Prostate gland (tissue), 2 donors: ENCODE measurements at regions not wholly inside any gene's neighbourhood (a gene's known extent, or its start where the extent isn't known, plus 50 kb on each side); places are given as distances from the start of the nearest gene placed in this dataset.

Source experiments
- DNase-seq: peaks from one replicate; pipeline ENCODE4 v3.0.0-alpha.2; 2019; ENCODE audit warnings: low spot score
- H3K27ac ChIP-seq, 2 donors: fragments of 200-600 bp; sonication (generic); 2 replicates each; pipeline ENCODE4 v1.5.1; 2017 to 2019
- H3K27me3 ChIP-seq: fragments of 200-600 bp; sonication (generic); replicated peaks from 2 replicates; pipeline ENCODE4 v1.5.1; 2019; ENCODE audit not compliant: insufficient read depth
- H3K36me3 ChIP-seq, 2 donors: fragments of 200-600 bp; sonication (generic); 1 replicate in 1 of 2; 2 replicates in 1 of 2; pipeline versions ENCODE4 v1.5.1 to v1.8.1; 2017 to 2019
- H3K4me1 ChIP-seq: fragments of 200-600 bp; sonication (generic); replicated peaks from 2 replicates; pipeline ENCODE4 v1.5.1; 2019
- H3K4me3 ChIP-seq, 2 donors: fragments of 200-600 bp; sonication (generic); 2 replicates each; pipeline ENCODE4 v1.5.1; 2017 to 2019
- H3K9me3 ChIP-seq: fragments of 200-600 bp; sonication (generic); 2 replicates; pipeline ENCODE4 v1.5.1; 2017
- CTCF ChIP-seq, 4 experiments: fragments of 200-600 bp in 2 of 4; fragments of 450-650 bp in 2 of 4; sonication (generic) in 2 of 4; IDR thresholded peaks; 1 replicate in 3 of 4; 2 replicates in 1 of 4; pipeline ENCODE4 v1.5.1; 2016 to 2019; ENCODE audit warnings: antibody characterized with exemption in 4 of 4, mild to moderate bottlenecking in 2 of 4, moderate library complexity in 2 of 4
- POLR2A ChIP-seq: fragments of 450-650 bp; IDR thresholded peaks from one replicate; pipeline ENCODE4 v1.6.1; 2016; ENCODE audit warnings: antibody characterized with exemption, mild to moderate bottlenecking
- POLR2AphosphoS5 ChIP-seq: sonication (generic); formaldehyde crosslinking; IDR thresholded peaks from one replicate; pipeline ENCODE4 v1.6.1; 2017; ENCODE audit warnings: antibody characterized with exemption
- WGBS: methylation state at CpG from one replicate; pipeline ENCODE4 v1.1.5; 2018; 5-methylcytosine and 5-hydroxymethylcytosine counted together
- intact Hi-C: fragments of 100-400 bp; cut with DNase I; formaldehyde crosslinking; loops from one replicate; pipeline ENCODE4 v1.14.2; 2022

DNA sequence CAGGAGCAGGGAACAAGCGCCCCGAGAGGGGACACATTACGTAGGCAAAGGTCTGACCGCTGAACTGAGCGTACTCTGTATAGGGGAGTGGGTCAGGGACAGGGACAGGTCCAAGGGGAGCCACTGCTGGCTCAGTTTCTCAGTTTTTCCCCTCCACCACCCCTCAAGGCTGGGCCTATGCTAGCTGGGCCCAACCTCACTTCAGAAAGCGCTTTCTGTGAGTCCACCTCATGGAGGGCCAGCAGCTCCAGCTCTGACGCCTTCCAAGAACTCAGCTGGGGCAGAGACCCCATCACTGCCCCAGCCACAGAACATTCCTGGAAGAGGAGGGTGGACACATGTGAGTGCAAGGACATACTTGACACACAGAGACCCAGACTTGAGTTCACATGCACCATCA, 242.0 kb downstream of the FOXD2 start:
- Histone ChIP-seq H3K4me1 (peaks cover 3% of the 10 kb centered on the region), H3K4me3 (no peak overlapping the region), H3K9me3 (no peaks in the 10 kb centered on the region), H3K27me3 (no peaks in the 10 kb centered on the region), H3K36me3 (no peaks in the 10 kb centered on the region), H3K27ac (no peak overlapping the region)
- TF ChIP-seq POLR2A (no peak), CTCF (IDR thresholded peaks at IDR 0.05) (no peak), POLR2AphosphoS5 (no peak)
- no peak for DNase-seq
- intact Hi-C loops: no loop called here
- 94% methylated on average over 7 of the region's 7 CpGs for WGBS

DNA sequence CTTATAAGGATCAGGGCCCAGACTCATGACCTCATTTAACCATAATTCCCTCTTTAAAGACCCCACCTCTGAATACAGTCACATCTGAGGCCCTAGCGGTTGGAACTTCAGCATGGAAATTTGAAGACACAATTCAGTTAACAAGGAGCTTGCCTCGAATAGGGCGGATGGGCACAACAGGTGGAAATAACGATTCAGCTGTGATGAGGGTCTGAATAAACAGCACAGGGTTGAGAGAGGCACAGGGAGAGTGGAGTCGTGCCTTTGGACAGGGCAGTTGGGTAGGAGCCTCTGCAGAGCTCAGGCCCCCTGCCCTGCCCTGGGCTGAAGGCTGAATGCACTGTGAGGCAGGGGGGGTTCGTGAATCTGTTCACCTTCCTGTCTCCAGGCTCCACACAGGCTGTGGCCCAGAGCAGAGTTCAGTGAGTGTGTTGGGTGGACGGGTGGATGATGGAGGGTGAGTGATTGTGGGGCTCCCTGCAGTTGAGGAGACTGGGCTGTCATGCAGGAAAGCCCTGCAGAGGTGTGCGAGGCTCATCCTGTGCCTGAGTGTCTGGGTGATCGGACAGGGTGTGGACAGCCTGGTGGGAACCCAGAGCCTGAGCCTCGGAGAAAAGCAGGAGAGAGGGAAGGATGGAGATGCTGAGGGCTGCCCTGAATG, 243.1 kb downstream of the FOXD2 start:
- WGBS: 96% methylated on average over 9 of the region's 10 CpGs
- Histone ChIP-seq H3K27me3 (no peaks in the 10 kb centered on the region), H3K27ac (no peak overlapping the region), H3K4me3 (no peak overlapping the region), H3K9me3 (no peaks in the 10 kb centered on the region), H3K4me1 (peaks cover 10% of the 10 kb centered on the region), H3K36me3 (no peaks in the 10 kb centered on the region)
- TF ChIP-seq CTCF (IDR thresholded peaks at IDR 0.05) (no peak), POLR2AphosphoS5 (no peak), POLR2A (no peak)
- no peak for DNase-seq
- intact Hi-C loops: no loop called here

- H3K4me1 ChIP-seq: peaks cover 11% of the 10 kb centered on the region
- H3K36me3 ChIP-seq: no peaks in the 10 kb centered on the region
- no peak for TF ChIP-seq POLR2AphosphoS5
- TF ChIP-seq POLR2A: no peak
- no peak for TF ChIP-seq CTCF (IDR thresholded peaks at IDR 0.05)
- H3K4me3 ChIP-seq: no peak overlapping the region
- no peak overlapping the region for H3K27ac ChIP-seq
- no peaks in the 10 kb centered on the region for H3K9me3 ChIP-seq
- no peak for DNase-seq
- intact Hi-C loops: no loop called here
- H3K27me3 ChIP-seq: no peaks in the 10 kb centered on the region
- WGBS: 94% methylated on average over 4 of the region's 4 CpGs
These were observed 243.9 kb downstream of the FOXD2 start for GRCh38 chr1:47681735-47682134.

- Histone ChIP-seq H3K27me3 (no peaks in the 10 kb centered on the region), H3K9me3 (no peaks in the 10 kb centered on the region), H3K4me1 (peaks cover 11% of the 10 kb centered on the region), H3K4me3 (no peak overlapping the region), H3K36me3 (no peaks in the 10 kb centered on the region), H3K27ac (no peak overlapping the region)
- 91% methylated on average over 7 of the region's 7 CpGs for WGBS
- intact Hi-C loops: no loop called here
- TF ChIP-seq POLR2AphosphoS5: no peak
- TF ChIP-seq POLR2A: no peak
- no peak for TF ChIP-seq CTCF (IDR thresholded peaks at IDR 0.05)
- no peak for DNase-seq
These were observed 244.4 kb downstream of the FOXD2 start for GRCh38 chr1:47682198-47682597.

DNA sequence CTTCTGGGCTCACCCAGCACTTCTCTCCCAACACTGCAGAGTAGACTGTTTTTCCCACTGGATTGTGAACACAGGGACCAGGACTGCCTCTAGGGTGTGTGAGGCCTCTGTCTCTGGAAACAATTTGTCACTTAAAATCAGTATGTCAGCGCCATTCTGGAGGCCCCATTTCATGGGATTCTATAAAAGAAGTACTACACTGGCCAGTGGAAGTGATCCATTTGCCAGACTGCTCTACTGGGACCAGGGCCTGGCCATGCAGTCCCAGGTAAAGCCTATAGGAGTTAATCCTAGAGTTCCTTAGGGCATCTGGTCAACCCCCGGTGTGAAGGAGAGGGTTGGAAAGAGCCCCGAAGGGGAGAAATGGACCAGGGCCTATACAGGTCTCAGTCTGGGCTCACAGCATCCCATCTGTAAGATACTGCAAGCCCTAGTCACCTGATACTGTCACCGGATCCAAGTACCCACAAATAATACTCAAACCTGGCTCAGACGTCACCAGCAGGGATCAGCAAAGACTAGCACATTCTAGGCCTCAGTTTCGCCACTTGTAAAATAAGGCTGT, 245.0 kb downstream of the FOXD2 start:
- intact Hi-C loops: no loop called here
- Histone ChIP-seq H3K4me1 (peaks cover 11% of the 10 kb centered on the region), H3K27ac (no peak overlapping the region), H3K4me3 (no peak overlapping the region), H3K9me3 (no peaks in the 10 kb centered on the region), H3K27me3 (no peaks in the 10 kb centered on the region), H3K36me3 (no peaks in the 10 kb centered on the region)
- no peak for DNase-seq
- WGBS: 94% methylated on average over 6 of the region's 6 CpGs
- TF ChIP-seq POLR2AphosphoS5 (no peak), CTCF (IDR thresholded peaks at IDR 0.05) (no peak), POLR2A (no peak)
